Progenitor cell of endocrine pancreas (in vitro differentiated cells): ENCODE measurements at regions not wholly inside any gene's neighbourhood (a gene's known extent, or its start where the extent isn't known, plus 50 kb on each side); places are given as distances from the start of the nearest gene placed in this dataset.

Experiments used
- DNase-seq: peaks from one replicate; pipeline ENCODE4 v3.0.0; 2021; ENCODE audit warnings: low spot score; ENCODE audit not compliant: unreplicated experiment
- H3K27ac Mint-ChIP-seq: 2 replicates; pipeline ENCODE4 v1.8.0; 2021; ENCODE audit warnings: mild to moderate bottlenecking, moderate library complexity, mixed read lengths
- H3K27me3 Mint-ChIP-seq: 2 replicates; pipeline ENCODE4 v1.8.0; 2021; ENCODE audit warnings: mixed read lengths
- H3K36me3 Mint-ChIP-seq: 2 replicates; pipeline ENCODE4 v1.8.0; 2022; ENCODE audit warnings: mixed read lengths; ENCODE audit not compliant: insufficient read depth
- H3K4me1 Mint-ChIP-seq: 2 replicates; pipeline ENCODE4 v1.8.0; 2021; ENCODE audit warnings: low read depth, mixed read lengths
- H3K4me3 Mint-ChIP-seq: 2 replicates; pipeline ENCODE4 v1.8.0; 2021; ENCODE audit warnings: low read depth, mild to moderate bottlenecking, moderate library complexity, mixed read lengths
- H3K9me3 Mint-ChIP-seq: 2 replicates; pipeline ENCODE4 v1.8.0; 2021; ENCODE audit warnings: low read depth, mixed read lengths
- TF ChIP-seq, protein P1 (sequence below): fragments of 200-600 bp; sonication (generic); IDR thresholded peaks from one replicate; pipeline ENCODE4 v1.5.0; 2021; ENCODE audit warnings: antibody characterized with exemption, mild to moderate bottlenecking; ENCODE audit not compliant: unreplicated experiment

DNA sequence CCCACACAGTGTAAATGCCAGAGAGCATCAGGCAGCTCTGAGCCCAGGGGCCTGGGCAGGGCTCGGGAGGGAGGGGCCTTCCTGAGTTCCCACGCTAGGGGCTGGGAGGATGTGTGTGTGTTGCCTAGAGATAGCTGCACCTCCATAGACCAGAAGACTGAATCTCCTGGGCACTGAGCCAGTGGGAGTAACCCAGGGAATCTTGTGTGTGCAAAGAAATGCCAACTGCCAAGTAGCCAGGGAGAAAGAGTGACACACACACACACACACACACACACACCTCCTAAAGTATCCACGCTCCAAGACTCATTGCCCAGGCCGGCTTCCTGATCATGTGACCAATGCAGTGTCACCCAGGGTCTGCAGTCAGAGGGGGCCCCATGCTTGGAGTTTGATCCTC is 166.2 kb upstream of the RPL38 start:
- no peaks in the 10 kb centered on the region for H3K36me3 Mint-ChIP-seq
- no peaks in the 10 kb centered on the region for H3K9me3 Mint-ChIP-seq
- no peak overlapping the region for H3K4me3 Mint-ChIP-seq
- no peak for DNase-seq
- TF ChIP-seq, protein P1, sequence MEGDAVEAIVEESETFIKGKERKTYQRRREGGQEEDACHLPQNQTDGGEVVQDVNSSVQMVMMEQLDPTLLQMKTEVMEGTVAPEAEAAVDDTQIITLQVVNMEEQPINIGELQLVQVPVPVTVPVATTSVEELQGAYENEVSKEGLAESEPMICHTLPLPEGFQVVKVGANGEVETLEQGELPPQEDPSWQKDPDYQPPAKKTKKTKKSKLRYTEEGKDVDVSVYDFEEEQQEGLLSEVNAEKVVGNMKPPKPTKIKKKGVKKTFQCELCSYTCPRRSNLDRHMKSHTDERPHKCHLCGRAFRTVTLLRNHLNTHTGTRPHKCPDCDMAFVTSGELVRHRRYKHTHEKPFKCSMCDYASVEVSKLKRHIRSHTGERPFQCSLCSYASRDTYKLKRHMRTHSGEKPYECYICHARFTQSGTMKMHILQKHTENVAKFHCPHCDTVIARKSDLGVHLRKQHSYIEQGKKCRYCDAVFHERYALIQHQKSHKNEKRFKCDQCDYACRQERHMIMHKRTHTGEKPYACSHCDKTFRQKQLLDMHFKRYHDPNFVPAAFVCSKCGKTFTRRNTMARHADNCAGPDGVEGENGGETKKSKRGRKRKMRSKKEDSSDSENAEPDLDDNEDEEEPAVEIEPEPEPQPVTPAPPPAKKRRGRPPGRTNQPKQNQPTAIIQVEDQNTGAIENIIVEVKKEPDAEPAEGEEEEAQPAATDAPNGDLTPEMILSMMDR: no peak
- H3K27ac Mint-ChIP-seq: no peak overlapping the region
- peaks cover 35% of the 10 kb centered on the region for H3K27me3 Mint-ChIP-seq
- H3K4me1 Mint-ChIP-seq: no peaks in the 10 kb centered on the region

GRCh38 chr17:74040291-74040690 is 163.2 kb upstream of the RPL38 start:
- Mint-ChIP-seq H3K36me3 (no peaks in the 10 kb centered on the region), H3K27ac (no peak overlapping the region), H3K4me1 (no peaks in the 10 kb centered on the region), H3K9me3 (no peaks in the 10 kb centered on the region), H3K27me3 (peaks cover 31% of the 10 kb centered on the region), H3K4me3 (no peak overlapping the region)
- DNase-seq: no peak
- TF ChIP-seq, protein P1: no peak

DNA sequence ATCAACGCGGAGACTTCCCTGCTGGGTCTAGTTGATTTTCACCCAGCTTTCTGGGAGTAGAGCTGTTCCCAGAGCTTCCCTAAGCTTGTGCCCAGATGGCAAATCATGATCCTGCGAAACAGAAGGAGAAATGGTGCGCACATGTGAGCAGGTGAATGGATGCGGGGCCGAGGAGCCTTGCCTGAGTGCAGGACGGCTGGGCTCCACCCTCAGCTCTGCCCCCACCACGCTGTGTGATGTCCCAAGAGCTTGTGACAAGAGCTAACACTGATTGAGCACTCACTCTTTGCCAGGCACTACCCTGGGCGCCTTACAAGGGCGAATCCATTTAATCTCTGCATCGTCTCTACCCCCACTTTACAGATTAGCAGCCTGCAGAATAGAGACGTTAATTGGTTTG is 162.7 kb upstream of the RPL38 start:
- no peak overlapping the region for H3K4me3 Mint-ChIP-seq
- H3K36me3 Mint-ChIP-seq: no peaks in the 10 kb centered on the region
- DNase-seq: no peak
- H3K9me3 Mint-ChIP-seq: no peaks in the 10 kb centered on the region
- H3K27ac Mint-ChIP-seq: no peak overlapping the region
- peaks cover 33% of the 10 kb centered on the region for H3K27me3 Mint-ChIP-seq
- no peaks in the 10 kb centered on the region for H3K4me1 Mint-ChIP-seq
- TF ChIP-seq, protein P1: no peak

DNA sequence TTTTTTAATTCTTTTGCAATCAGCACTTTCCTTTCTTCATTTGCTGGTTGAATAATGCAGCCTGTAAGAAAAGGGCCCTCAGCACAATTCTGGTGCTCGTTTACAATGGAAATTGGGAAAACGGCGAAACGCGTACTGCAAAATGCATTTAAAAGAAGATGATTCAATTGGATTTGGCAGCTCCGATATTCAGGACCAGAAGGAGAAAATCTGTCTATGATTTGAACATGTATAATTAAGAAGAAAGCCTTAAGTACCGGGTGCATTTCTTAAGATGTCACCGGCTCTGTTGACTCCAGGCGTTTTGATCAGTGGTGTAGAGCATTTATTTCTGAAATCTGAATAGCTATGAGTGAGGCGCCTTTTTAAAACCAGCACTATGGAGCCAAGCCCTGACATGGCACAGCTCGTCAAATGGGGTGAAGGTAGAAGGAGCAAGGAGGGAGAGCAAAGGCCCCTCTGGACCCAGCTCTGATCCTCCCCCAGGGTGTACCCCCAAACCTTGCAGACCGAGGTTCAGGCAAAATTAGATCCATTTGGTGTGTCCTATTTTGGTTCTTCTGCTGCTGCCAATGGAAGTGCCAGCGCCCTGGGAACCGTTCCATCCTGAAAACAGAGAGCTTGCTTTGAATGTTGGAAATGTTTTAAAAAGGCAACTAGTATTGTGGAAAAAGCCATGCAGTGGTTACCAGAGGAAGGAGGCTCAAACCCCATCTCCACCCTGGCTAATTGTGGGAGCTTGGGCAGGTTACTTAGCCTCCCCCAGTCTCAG is 161.4 kb upstream of the RPL38 start:
- H3K36me3 Mint-ChIP-seq: no peaks in the 10 kb centered on the region
- H3K9me3 Mint-ChIP-seq: no peaks in the 10 kb centered on the region
- peaks cover 30% of the 10 kb centered on the region for H3K27me3 Mint-ChIP-seq
- DNase-seq: no peak
- no peaks in the 10 kb centered on the region for H3K4me1 Mint-ChIP-seq
- no peak overlapping the region for H3K4me3 Mint-ChIP-seq
- no peak overlapping the region for H3K27ac Mint-ChIP-seq
- TF ChIP-seq, protein P1: no peak

GRCh38 chr17:74042744-74043486 is 160.6 kb upstream of the RPL38 start:
- no peak for DNase-seq
- TF ChIP-seq, protein P1: no peak
- H3K4me1 Mint-ChIP-seq: no peaks in the 10 kb centered on the region
- peaks cover 32% of the 10 kb centered on the region for H3K27me3 Mint-ChIP-seq
- no peak overlapping the region for H3K4me3 Mint-ChIP-seq
- H3K9me3 Mint-ChIP-seq: no peaks in the 10 kb centered on the region
- H3K27ac Mint-ChIP-seq: no peak overlapping the region
- no peaks in the 10 kb centered on the region for H3K36me3 Mint-ChIP-seq
